BLaER1 (cell line): ENCODE measurements at regions not wholly inside any gene's neighbourhood (a gene's known extent, or its start where the extent isn't known, plus 50 kb on each side); places are given as distances from the start of the nearest gene placed in this dataset.
A peak's percentile ranks its signal among the peaks of the same experiment; 100 is the strongest.

ENCODE experiments used
- H3K27ac ChIP-seq: shearing (Covaris generic); formaldehyde crosslinking; 2 replicates; pipeline ENCODE4 v1.8.1; 2022
- H3K27me3 ChIP-seq: shearing (Covaris generic); formaldehyde crosslinking; 2 replicates; pipeline ENCODE4 v1.8.1; 2022
- H3K36me3 ChIP-seq: shearing (Covaris generic); formaldehyde crosslinking; 2 replicates; pipeline ENCODE4 v1.8.1; 2022
- H3K4me1 ChIP-seq: shearing (Covaris generic); formaldehyde crosslinking; 2 replicates; pipeline ENCODE4 v1.8.1; 2022
- H3K4me2 ChIP-seq: shearing (Covaris generic); formaldehyde crosslinking; 2 replicates; pipeline ENCODE4 v1.8.1; 2022
- H3K4me3 ChIP-seq: shearing (Covaris generic); formaldehyde crosslinking; 2 replicates; pipeline ENCODE4 v1.8.1; 2022
- H3K9ac ChIP-seq: shearing (Covaris generic); formaldehyde crosslinking; 2 replicates; pipeline ENCODE4 v1.8.1; 2022
- H3K9me3 ChIP-seq: shearing (Covaris generic); formaldehyde crosslinking; 2 replicates; pipeline ENCODE4 v1.8.1; 2022
- H4K20me1 ChIP-seq: shearing (Covaris generic); formaldehyde crosslinking; 2 replicates; pipeline ENCODE4 v1.8.1; 2022
- Cebpa-rat ChIP-seq: shearing (Covaris generic); IDR thresholded peaks from 2 replicates; pipeline ENCODE4 v1.8.1; 2022

DNA sequence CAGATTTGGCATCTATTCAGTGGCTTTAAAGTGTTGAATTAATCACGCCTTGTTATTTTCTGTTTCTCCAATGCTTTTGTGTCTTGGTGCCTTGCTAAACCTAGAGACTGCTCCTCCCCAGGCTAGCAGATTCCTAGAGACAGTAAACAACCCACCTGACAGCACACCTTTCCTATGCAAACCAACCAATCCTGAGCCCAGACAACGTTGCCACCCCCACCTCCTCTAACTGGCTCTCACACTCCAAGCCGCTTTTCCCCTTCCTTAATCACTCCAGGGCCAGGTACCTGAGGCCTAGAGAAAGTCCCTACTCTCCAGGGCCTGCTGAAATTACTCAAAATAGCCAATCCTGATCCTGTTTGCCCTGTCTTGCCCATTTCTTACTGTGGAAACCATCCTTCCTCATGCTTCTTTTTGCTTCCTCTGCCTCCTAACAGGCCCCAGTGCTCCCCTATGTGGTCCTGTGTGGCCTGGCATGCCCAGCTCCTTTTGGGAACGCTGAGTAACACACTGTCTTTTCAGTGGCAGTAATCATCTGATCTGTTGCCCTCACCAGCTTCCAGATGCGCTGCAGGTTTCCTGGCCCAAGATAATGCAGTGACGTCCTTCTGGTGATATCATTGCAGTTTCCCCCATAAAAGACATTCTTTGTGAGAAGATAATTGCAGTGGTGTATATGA lies 53.4 kb downstream of the GAS1 start:
- Histone ChIP-seq H3K4me3 (no peak overlapping the region), H4K20me1 (no peaks in the 10 kb centered on the region), H3K4me1 (no peaks in the 10 kb centered on the region), H3K36me3 (no peaks in the 10 kb centered on the region), H3K27me3 (no peaks in the 10 kb centered on the region), H3K9ac (no peak overlapping the region), H3K27ac (no peak overlapping the region), H3K4me2 (no peak overlapping the region), H3K9me3 (no peaks in the 10 kb centered on the region)
- no peak for TF ChIP-seq Cebpa-rat

DNA sequence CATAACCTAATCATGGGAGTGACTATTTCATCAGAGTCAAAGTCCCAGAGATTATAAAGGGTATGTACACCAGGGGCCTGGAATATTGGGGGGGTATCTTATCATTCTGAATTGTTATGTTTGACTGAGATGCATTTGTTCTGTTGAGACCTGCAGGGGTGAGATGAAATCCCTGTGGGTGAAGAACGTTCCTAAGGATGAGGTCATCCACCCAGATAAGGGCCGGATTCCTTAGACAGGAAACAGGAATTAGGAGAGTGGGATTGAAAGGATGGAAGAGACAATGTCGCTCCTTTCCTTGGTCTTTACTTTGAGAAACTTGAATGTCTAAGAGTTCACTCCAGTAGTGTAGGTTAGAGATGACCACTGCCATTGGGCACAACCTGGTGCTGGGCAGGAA lies 54.7 kb downstream of the GAS1 start:
- no peak for TF ChIP-seq Cebpa-rat
- H3K27ac ChIP-seq, result no peak overlapping the region
- no peaks in the 10 kb centered on the region for H3K27me3 ChIP-seq
- no peak overlapping the region for H3K9ac ChIP-seq
- H4K20me1 ChIP-seq, result no peaks in the 10 kb centered on the region
- H3K9me3 ChIP-seq, result no peaks in the 10 kb centered on the region
- H3K4me2 ChIP-seq, result no peak overlapping the region
- no peak overlapping the region for H3K4me3 ChIP-seq
- H3K36me3 ChIP-seq, result no peaks in the 10 kb centered on the region
- no peaks in the 10 kb centered on the region for H3K4me1 ChIP-seq

DNA sequence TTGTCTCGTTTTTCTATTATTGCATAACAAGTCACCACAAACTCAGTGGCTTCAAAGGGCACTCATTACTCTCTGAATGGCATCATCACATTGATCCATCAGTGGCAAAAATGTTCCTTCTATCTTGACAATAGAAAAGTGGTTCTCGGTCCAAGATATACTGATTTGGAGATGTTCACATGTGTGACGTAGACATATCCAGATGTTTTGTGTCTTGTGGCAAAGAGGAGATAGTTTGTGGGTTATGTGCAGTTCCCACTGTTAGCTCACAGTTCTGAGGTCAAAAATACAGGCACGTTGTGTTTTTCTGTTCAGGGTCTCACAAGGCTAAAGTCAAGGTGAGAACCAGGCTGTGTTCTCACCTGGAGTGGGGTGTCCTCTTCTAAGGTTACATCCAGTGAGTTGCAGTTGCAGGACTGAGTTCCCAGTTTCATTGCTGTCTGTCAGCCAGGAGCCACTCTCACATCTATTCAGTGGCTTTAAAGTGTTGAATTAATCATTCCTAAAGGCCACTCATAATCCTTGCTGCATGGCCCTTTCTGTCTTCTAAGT lies 55.3 kb downstream of the GAS1 start:
- H3K27me3 ChIP-seq, result no peaks in the 10 kb centered on the region
- no peak for TF ChIP-seq Cebpa-rat
- no peaks in the 10 kb centered on the region for H3K4me1 ChIP-seq
- H3K9ac ChIP-seq, result no peak overlapping the region
- no peaks in the 10 kb centered on the region for H3K36me3 ChIP-seq
- H3K4me3 ChIP-seq, result no peak overlapping the region
- no peaks in the 10 kb centered on the region for H4K20me1 ChIP-seq
- no peak overlapping the region for H3K4me2 ChIP-seq
- no peak overlapping the region for H3K27ac ChIP-seq
- H3K9me3 ChIP-seq, result no peaks in the 10 kb centered on the region

DNA sequence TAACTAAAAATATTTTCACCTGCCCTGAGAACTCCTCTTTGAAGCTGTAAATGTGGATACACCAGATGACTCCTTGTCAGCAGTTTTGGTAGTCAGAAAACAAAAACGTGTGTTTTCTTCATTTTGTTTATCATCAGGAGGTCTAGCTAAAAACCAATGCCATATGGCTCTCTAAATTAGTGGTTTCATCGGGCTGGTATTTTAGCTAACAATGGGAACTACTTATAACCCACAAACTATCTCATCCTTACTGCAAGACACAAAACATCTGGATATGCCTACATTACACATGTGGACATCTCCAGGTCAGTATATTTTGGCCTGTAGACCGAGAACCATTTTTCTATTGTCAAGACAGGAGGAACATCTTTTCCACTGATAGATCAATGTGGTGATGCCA lies 56.2 kb downstream of the GAS1 start:
- Histone ChIP-seq H3K4me3 (no peak overlapping the region), H3K27ac (no peak overlapping the region), H3K9ac (no peak overlapping the region), H3K4me1 (no peaks in the 10 kb centered on the region), H3K36me3 (no peaks in the 10 kb centered on the region), H3K9me3 (no peaks in the 10 kb centered on the region), H3K4me2 (no peak overlapping the region), H4K20me1 (no peaks in the 10 kb centered on the region), H3K27me3 (no peaks in the 10 kb centered on the region)
- no peak for TF ChIP-seq Cebpa-rat

DNA sequence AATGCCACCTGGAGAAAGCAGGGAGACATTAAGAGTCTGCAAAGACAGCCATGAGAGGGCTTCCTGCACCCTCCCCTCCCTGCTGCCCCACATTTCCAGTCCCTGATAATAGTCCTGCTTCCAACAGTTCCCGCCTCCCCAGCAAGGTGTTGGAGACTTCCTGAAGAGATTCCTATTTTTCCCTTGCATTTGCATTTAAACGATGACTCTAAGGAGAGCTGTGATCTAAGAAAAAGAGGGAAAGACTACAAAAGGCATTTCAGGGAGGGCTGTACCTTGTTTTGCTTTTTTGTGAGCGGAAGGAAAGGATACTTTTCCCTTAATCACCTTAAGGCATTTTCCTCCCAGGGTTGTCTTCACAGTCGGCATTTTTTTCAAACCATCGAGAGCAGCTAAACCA lies 62.1 kb downstream of the GAS1 start:
- Histone ChIP-seq H3K36me3 (no peaks in the 10 kb centered on the region), H4K20me1 (no peaks in the 10 kb centered on the region), H3K27ac (no peak overlapping the region), H3K4me2 (no peak overlapping the region), H3K27me3 (no peaks in the 10 kb centered on the region), H3K4me1 (no peaks in the 10 kb centered on the region), H3K9me3 (no peaks in the 10 kb centered on the region), H3K9ac (no peak overlapping the region), H3K4me3 (no peak overlapping the region)
- TF ChIP-seq Cebpa-rat, result no peak

DNA sequence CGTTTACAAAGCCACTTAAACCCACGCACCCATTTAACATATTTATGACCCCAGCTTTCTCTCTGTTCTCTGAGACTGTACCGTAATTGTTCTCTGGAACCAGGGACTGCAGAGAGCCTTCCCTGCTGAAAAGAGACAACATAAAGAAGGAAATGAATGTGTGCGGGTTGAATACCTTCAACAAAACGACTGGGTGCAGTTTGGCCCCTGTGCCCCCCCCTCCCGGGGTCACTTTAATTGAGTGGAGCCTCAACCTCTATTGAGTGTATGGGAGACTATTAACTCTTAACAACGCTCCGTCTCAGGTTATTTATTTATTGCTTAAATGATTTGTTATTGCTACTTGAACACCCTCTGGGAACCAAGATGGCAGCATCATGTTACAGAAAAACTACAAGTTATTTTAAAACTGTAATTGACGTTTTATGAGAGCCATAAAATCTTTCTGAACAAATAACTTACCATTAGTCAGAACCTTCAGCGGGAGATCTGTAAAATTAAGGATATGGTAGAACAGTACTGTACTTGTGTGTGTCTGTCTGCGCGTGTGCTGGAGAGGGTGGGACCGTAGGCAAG lies 70.6 kb downstream of the GAS1 start:
- H3K27me3 ChIP-seq, result no peaks in the 10 kb centered on the region
- no peak overlapping the region for H3K27ac ChIP-seq
- H3K4me1 ChIP-seq, result no peaks in the 10 kb centered on the region
- H3K9ac ChIP-seq, result no peak overlapping the region
- no peak for TF ChIP-seq Cebpa-rat
- no peaks in the 10 kb centered on the region for H4K20me1 ChIP-seq
- H3K4me2 ChIP-seq, result no peak overlapping the region
- H3K36me3 ChIP-seq, result no peaks in the 10 kb centered on the region
- no peaks in the 10 kb centered on the region for H3K9me3 ChIP-seq
- no peak overlapping the region for H3K4me3 ChIP-seq

DNA sequence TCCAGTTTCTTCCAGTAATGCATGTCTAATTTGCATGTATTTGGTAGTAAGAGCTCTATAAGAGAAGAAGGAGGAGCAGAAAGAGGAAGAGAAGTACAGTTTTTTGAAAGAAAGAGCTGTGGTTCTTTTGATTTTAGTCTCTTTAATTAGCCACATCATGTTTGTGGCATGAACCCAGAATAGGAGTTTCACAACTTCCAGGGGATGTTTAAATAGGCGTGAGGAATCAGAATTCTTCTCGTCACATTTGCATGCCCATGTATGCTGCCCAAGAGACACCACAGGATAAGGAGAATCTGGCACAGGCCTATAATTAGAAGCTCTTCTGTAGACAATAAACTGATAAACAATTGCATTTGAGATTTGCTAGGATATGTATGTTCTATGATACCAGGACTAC lies 78.7 kb downstream of the GAS1 start:
- Histone ChIP-seq H4K20me1 (no peaks in the 10 kb centered on the region), H3K9me3 (no peaks in the 10 kb centered on the region), H3K4me1 (peaks cover 23% of the 10 kb centered on the region), H3K27ac (peak overlapping the region; percentile 28; the same call in 1 of the 2 replicates), H3K4me3 (no peak overlapping the region), H3K9ac (no peak overlapping the region), H3K4me2 (peak overlapping the region; percentile 62), H3K27me3 (no peaks in the 10 kb centered on the region), H3K36me3 (no peaks in the 10 kb centered on the region)
- 0 out of 2 replicates have a peak, but pooled peaks have one; percentile 42 for TF ChIP-seq Cebpa-rat

DNA sequence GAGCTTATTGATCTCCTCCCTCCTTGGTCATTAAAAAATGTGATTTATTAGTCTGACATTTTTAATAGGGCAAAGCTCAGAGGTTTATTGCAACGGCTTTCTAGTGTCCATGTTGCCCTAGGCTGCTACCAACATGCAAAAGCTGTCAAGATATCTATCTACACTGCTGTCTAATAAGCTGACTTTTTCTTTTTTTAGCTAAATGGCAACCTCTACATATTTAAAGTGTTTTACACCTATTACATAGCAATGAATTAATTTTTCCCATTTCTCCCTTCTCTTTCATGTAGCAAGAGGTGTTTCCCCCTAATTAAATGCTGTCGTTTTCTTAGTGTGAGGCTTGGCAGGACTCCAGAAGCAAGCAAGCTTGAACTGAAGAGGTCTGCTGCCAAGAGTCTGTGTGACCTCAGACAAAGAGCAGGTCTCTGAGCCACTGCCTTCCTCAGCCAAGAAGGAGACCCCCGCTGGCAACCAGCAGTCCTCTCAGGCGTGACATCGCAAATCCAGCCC lies 79.4 kb downstream of the GAS1 start:
- H3K36me3 ChIP-seq, result no peaks in the 10 kb centered on the region

DNA sequence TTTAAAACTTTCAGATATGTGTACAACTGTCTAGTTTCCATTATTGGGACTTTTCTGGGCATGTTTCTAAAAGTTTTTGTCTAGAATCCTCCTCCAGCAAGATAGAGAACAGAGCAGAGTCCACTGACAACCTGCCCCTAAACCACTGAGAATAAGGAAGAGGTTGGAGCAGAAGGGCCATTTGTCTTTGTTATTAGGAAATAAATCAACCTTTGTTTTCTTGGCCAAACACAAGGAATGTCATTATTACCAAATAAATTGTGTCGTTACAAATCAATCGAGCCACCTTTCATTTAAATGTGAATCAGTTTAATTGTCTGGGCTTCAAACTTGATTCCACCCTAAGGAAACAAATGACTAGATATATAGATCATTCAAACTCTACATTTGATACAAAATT lies 81.4 kb downstream of the GAS1 start:
- Histone ChIP-seq H3K9me3 (no peaks in the 10 kb centered on the region), H3K27me3 (no peaks in the 10 kb centered on the region), H3K9ac (no peak overlapping the region), H4K20me1 (no peaks in the 10 kb centered on the region), H3K36me3 (no peaks in the 10 kb centered on the region), H3K4me2 (no peak overlapping the region), H3K4me3 (no peak overlapping the region), H3K4me1 (peaks cover 23% of the 10 kb centered on the region), H3K27ac (no peak overlapping the region)
- TF ChIP-seq Cebpa-rat, result no peak

More for the DNA sequence above, 79.4 kb downstream of the GAS1 start:
- Histone ChIP-seq H4K20me1 (no peaks in the 10 kb centered on the region), H3K4me1 (peaks cover 23% of the 10 kb centered on the region), H3K27ac (no peak overlapping the region), H3K4me2 (peak overlapping the region; percentile 62), H3K9ac (no peak overlapping the region), H3K27me3 (no peaks in the 10 kb centered on the region), H3K9me3 (no peaks in the 10 kb centered on the region), H3K4me3 (no peak overlapping the region)
- no peak for TF ChIP-seq Cebpa-rat

DNA sequence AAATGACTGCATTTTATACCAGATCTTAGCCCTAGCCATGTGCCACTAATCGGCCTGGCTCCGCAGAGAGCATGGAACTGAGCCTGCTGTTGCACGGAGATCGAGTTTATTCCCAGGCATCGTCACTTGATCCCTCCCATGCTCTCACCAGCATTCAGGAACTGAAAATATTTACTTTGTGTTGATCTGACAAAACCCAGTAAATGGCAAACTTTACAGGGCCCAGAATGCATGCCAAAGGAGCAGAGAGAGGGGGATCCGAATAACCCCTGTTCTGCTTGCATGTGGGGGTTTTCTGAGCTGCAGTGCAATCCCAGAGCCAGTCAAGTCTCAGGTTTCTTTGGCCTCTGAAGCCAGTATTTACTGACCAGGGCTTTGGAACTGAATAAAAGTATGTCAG lies 87.3 kb downstream of the GAS1 start:
- Histone ChIP-seq H3K4me1 (no peaks in the 10 kb centered on the region), H4K20me1 (no peaks in the 10 kb centered on the region), H3K4me3 (no peak overlapping the region), H3K9ac (no peak overlapping the region), H3K9me3 (no peaks in the 10 kb centered on the region), H3K36me3 (no peaks in the 10 kb centered on the region), H3K27me3 (no peaks in the 10 kb centered on the region), H3K4me2 (no peak overlapping the region), H3K27ac (no peak overlapping the region)
- no peak for TF ChIP-seq Cebpa-rat
